H1 (cell line): ENCODE measurements at regions not wholly inside any gene's neighbourhood (a gene's known extent, or its start where the extent isn't known, plus 50 kb on each side); places are given as distances from the start of the nearest gene placed in this dataset.

Experiments
- EP300 ChIP-seq, 2 experiments: IDR thresholded peaks; 1 replicate in 1 of 2; 2 replicates in 1 of 2; pipeline ENCODE4 v1.6.1; 2011 to 2012; ENCODE audit warnings: low read depth in 2 of 2, low read length in 2 of 2, mild to moderate bottlenecking in 2 of 2, borderline replicate concordance in 1 of 2, inconsistent platforms in 1 of 2, moderate library complexity in 1 of 2
- EZH2 ChIP-seq: fragments of 200-600 bp; sonication (generic); IDR thresholded peaks from 2 replicates; pipeline ENCODE4 v1.7.1; 2012; ENCODE audit warnings: low read depth, mild to moderate bottlenecking, moderate library complexity, low read length, inconsistent platforms; ENCODE audit not compliant: severe bottlenecking
- FOSL1 ChIP-seq: IDR thresholded peaks from 2 replicates; pipeline ENCODE4 v1.6.1; 2011; ENCODE audit warnings: mild to moderate bottlenecking, low read depth, low read length, moderate library complexity; ENCODE audit not compliant: insufficient read depth
- GABPA ChIP-seq: IDR thresholded peaks from 2 replicates; pipeline ENCODE4 v1.6.1; 2011; ENCODE audit warnings: mild to moderate bottlenecking, low read length, moderate library complexity, borderline replicate concordance; ENCODE audit not compliant: insufficient read depth
- JUN ChIP-seq: IDR thresholded peaks from 2 replicates; pipeline ENCODE4 v1.6.1; 2011; ENCODE audit warnings: low read depth, mild to moderate bottlenecking, improper control_type of control experiment, low read length
- POLR2A ChIP-seq, 2 experiments: IDR thresholded peaks; 1 replicate in 1 of 2; 2 replicates in 1 of 2; pipeline ENCODE4 v1.6.1; 2011; ENCODE audit warnings: low read depth in 2 of 2, low read length in 2 of 2, mild to moderate bottlenecking in 2 of 2; ENCODE audit errors: control extremely low read depth in 1 of 2
- RAD21 ChIP-seq, 2 experiments: IDR thresholded peaks in 1 of 2; conservative IDR thresholded peaks in 1 of 2; 2 replicates each; pipeline ENCODE4 v1.6.1; 2011; ENCODE audit warnings: low read depth in 2 of 2, low read length in 2 of 2, improper control_type of control experiment in 1 of 2, inconsistent platforms in 1 of 2, mild to moderate bottlenecking in 1 of 2, moderate library complexity in 1 of 2
- RFX5 ChIP-seq: IDR thresholded peaks from 2 replicates; pipeline ENCODE4 v1.6.1; 2011; ENCODE audit warnings: low read depth, low read length, improper control_type of control experiment, borderline replicate concordance
- SAP30 ChIP-seq: fragments of 300-600 bp; sonication (generic); IDR thresholded peaks from 2 replicates; pipeline ENCODE4 v1.7.1; 2012; ENCODE audit warnings: low read length, moderate library complexity, mild to moderate bottlenecking, inconsistent platforms; ENCODE audit not compliant: insufficient read depth, insufficient replicate concordance
- SP1 ChIP-seq: IDR thresholded peaks from 2 replicates; pipeline ENCODE4 v1.6.1; 2011; ENCODE audit warnings: low read depth, low read length
- SUZ12 ChIP-seq: fragments of 200-600 bp; sonication (generic); IDR thresholded peaks from 2 replicates; pipeline ENCODE4 v1.6.1; 2012; ENCODE audit warnings: mild to moderate bottlenecking, inconsistent platforms, low read length, moderate library complexity, mixed read lengths
- TF ChIP-seq, protein P1 (sequence below), 3 experiments: IDR thresholded peaks; 1 replicate in 2 of 3; 2 replicates in 1 of 3; pipeline versions ENCODE4 v1.5.1 to v1.6.1; 2011; ENCODE audit warnings: low read length in 3 of 3, mild to moderate bottlenecking in 3 of 3, inconsistent platforms in 2 of 3, low read depth in 1 of 3, moderate library complexity in 1 of 3; ENCODE audit not compliant: insufficient read depth in 1 of 3; ENCODE audit errors: control extremely low read depth in 1 of 3
- TF ChIP-seq, protein P2 (sequence below): IDR thresholded peaks from 2 replicates; pipeline ENCODE4 v1.6.1; 2012; ENCODE audit warnings: inconsistent platforms

GRCh38 chr16:27721531-27722181, 171.7 kb downstream of the KATNIP start:
- TF ChIP-seq EP300 (IDR thresholded peaks at IDR 0.05; ENCODE audit: borderline replicate concordance in 1 of 2, low read depth in 2 of 2, low read length in 2 of 2) = no peak
- TF ChIP-seq, protein P1, sequence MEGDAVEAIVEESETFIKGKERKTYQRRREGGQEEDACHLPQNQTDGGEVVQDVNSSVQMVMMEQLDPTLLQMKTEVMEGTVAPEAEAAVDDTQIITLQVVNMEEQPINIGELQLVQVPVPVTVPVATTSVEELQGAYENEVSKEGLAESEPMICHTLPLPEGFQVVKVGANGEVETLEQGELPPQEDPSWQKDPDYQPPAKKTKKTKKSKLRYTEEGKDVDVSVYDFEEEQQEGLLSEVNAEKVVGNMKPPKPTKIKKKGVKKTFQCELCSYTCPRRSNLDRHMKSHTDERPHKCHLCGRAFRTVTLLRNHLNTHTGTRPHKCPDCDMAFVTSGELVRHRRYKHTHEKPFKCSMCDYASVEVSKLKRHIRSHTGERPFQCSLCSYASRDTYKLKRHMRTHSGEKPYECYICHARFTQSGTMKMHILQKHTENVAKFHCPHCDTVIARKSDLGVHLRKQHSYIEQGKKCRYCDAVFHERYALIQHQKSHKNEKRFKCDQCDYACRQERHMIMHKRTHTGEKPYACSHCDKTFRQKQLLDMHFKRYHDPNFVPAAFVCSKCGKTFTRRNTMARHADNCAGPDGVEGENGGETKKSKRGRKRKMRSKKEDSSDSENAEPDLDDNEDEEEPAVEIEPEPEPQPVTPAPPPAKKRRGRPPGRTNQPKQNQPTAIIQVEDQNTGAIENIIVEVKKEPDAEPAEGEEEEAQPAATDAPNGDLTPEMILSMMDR (IDR thresholded peaks at IDR 0.05; ENCODE audit: control extremely low read depth in 1 of 3, insufficient read depth in 1 of 3, low read depth in 1 of 3, low read length in 3 of 3) = no peak
- no peak for TF ChIP-seq JUN
- no peak for TF ChIP-seq EZH2
- TF ChIP-seq SUZ12 = no peak
- TF ChIP-seq FOSL1 = no peak
- no peak for TF ChIP-seq SAP30
- no peak for TF ChIP-seq POLR2A (IDR thresholded peaks at IDR 0.05; ENCODE audit: control extremely low read depth in 1 of 2, low read depth in 2 of 2, low read length in 2 of 2)
- TF ChIP-seq RAD21 (IDR thresholded peaks at IDR 0.05 in 1 of 2, conservative IDR thresholded peaks at IDR 0.05 in 1 of 2; ENCODE audit: low read depth in 2 of 2, low read length in 2 of 2) = no peak
- TF ChIP-seq, protein P2, sequence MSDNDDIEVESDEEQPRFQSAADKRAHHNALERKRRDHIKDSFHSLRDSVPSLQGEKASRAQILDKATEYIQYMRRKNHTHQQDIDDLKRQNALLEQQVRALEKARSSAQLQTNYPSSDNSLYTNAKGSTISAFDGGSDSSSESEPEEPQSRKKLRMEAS = no peak
- no peak for TF ChIP-seq GABPA
- no peak for TF ChIP-seq SP1
- no peak for TF ChIP-seq RFX5
